GM19463 (cell line): ENCODE measurements at regions not wholly inside any gene's neighbourhood (a gene's known extent, or its start where the extent isn't known, plus 50 kb on each side); places are given as distances from the start of the nearest gene placed in this dataset.
"Not testable (repeated sequence)": the region's sequence is repeated elsewhere in the genome, so short reads cannot be mapped to it uniquely, and the experiment has no call there.

Experiments
- ATAC-seq: cut with Tn5 transposase; IDR thresholded peaks from one replicate; pipeline ENCODE4 v1.9.1; 2021; ENCODE audit warnings: mild to moderate bottlenecking, moderate library complexity; ENCODE audit not compliant: unreplicated experiment

DNA sequence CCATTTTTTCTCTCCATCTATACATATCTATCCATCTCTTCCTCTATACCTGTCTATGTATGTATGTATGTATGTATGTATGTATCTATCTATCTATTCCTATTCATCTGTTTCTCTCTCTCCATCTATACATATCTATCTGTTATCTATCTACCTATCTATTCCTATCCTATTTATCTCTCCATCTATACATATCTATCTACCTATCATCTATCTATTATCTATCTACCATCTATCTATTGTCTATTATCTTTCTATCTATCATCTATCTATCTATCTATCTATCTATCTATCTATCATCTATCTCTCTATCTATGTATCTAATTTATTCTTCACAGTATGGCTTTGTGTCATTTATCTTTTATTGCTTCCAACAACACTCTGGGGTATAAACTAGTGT, 1124.4 kb downstream of the TYW1 start:
- no peak for ATAC-seq

DNA sequence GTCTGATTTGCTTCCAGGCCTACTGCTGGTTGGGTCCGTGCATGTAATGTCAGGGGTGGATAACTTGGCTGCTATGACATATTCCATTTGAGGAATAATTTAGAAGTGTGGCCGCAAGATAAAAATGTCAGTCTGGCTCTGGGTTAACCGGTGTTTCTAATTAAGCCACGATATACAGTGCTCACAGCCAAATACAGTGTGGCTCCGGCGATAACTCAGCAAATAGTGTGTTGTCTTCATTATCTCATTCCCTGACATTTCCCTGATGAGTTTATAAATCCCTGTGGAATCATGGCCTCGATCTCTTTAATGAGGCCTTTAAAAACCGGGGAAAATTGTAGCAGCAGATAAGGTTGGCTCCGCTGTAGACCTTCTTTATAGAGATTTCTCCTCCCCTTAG, 1125.0 kb downstream of the TYW1 start:
- ATAC-seq, result no peak

DNA sequence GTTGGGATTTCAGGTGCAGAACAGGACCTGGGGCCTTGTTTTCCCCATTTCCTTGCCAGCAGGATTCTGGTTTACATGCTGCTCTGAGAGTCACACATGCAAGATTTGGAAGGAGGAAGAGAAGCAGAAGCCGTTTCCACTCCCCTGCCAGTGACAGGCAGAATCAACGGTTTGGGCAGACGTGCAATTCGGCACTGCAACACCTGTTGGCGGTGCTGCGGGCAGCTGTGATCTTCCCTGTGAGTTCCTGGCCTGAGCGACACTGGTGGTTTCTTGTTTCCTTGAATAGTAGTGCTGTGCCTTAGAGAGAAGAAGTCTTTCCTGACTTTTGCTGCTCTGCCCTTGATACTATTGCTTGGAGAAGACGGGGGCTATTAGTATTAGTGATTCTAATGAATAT, 1126.2 kb downstream of the TYW1 start:
- ATAC-seq, result no peak

DNA sequence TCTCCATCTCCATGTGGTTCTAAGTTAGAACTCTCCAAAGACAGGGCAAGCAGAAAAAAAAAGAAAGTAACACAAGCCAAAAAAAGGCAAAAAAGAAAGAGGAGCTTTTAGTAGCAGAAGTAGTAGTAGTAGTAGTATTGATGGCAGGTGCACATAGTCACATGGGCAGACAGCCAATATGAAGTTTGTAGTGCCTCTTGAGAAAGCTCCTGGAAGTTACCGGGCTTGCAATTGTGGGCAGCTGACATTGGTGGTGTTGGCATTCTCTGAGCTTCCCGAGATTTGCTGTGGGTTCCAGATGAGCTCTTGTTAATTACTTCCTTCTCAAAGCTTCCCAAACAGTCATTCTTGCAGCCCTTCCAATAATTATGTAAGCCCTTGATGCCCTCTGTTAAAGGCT, 1128.5 kb downstream of the TYW1 start:
- no peak for ATAC-seq

DNA sequence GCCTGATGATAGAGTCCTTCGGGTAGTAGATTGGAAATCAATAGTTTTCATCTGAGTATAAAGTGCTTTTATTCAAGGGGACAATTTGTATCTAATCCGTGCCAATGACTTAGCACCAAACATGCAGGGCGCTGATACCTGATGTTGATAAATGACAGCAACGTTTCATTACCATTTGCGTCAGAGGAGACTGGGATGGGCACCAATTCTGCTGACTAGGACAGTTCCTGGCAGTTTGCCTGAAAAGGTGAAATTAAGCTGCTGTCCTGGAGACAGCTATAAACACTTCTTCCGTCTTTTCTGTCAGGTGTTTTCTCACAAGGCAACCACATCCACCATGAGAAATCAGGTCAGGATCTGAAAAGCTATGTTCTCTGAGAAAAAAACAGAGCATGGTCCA, 1136.4 kb downstream of the TYW1 start:
- no peak for ATAC-seq

DNA sequence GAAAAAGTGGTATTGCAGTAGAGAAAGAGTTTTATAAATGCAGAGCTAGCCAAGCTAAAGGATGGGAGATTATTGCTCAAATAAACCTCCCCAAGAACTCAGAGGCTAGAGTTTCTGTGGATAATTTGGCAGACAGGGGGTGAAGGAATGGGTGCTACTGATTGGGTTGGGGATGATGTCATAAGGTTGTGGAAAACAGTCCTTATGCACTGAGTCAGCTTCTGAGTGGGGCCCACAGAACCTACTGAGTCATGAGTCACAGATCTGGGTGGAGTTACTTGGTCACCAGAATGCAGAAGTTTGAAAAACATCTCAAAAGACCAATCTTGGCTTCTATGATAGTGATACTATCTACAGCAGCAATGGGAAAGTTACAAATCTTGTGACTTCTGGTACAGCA, 1146.7 kb downstream of the TYW1 start:
- no peak for ATAC-seq

DNA sequence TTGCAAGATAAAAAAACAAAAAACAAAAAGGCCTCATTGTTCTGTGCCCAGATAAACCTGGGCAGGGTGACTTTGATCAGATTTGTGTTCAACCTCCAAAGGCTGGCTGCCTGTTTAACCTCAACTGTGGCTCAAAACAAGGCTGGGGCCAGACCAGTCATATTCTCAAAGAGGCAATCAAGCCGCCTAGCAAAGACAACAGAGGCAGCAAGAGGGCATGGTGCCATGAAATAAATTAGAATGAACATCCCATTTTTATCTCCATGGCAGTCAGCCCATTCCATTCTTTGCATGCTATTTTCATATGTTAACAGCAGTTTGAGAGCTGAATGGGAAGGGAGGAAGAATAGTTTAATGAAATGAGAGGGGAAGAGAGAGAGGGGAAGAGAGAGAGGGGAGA, 1150.3 kb downstream of the TYW1 start:
- ATAC-seq, result no peak

DNA sequence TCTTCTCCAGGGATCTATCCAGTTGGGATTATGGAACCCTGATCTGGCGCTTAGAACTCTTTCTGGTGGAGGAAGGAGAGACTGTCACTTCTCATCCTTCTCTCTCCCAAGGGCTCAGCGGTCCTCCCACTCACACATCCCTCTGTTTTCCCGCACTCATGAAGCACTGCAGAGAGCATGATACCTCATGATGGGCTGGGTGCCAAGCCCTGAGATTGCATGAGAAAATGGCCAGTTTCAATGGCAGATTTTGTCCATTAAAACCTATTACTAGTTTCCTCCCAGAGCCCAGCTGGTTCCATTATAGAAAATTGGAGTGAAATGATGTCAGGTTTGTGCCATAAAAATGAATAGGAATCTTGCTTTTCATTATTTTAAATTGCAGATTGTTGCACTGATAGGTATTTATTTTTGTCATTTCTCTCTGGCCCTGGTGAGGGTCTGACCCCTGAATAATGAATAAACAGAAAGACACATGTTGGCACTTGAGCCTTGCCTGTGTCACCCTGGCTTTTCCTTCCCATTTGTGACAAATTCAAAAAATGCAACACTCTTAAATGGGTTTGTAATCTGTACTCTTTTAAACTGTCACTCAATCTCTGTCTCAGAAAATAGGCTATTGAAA, 1151.1 kb downstream of the TYW1 start:
- no peak for ATAC-seq

DNA sequence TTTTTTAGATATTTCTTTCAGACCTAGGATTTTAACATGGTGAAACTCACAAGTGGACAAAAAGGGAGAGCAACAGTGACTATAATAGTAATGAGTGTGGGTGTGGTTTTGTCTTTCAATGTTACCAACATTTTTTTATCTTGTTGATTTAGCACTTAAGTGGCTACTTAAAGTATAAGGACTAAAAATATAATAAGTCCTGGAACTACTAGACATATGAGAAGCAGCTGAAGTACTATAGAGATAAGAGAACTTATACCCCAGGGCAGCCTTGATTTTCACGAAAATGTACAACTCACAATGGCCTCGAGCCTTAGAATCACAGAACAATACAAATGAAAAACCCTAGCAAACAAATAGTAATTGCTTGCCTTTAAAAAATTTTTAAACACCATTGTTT, 1151.8 kb downstream of the TYW1 start:
- no peak for ATAC-seq

DNA sequence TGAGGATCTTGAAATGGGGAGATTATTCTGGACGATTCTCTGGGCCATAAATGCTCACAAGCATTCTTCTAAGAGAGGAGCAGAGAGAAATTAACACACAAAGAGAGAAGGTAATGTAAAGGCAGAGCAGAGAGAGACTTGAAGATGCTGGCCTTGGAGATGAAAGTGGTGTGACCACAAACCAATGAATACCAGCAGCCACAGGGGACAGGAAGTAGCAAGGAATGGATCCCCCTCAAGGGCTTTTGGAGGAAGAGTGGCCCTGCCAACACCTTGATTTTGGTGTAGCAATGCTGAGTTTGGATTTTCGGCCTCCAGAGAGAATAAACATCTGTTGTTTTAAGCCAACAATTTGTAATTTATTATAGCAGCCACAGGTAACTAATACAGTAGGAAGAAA, 1155.6 kb downstream of the TYW1 start:
- no peak for ATAC-seq

DNA sequence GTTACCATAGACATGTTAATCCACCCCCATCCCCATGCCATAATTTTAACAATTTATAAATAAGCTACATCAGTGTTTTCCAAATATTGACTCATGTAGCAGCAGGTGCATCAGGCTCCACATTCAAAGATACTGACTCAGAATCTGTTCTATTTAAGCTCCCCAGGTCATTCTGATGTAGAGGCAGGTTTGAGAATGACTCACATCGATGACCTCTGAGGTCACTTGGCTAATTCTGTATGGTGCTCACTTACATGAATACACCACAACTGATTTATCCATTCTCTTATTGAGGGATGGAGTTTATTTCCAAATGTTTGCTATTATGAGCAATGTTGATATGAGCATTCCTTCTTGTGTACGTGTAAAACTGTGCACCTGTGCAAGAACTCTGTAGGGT, 1159.0 kb downstream of the TYW1 start:
- ATAC-seq, result no peak

DNA sequence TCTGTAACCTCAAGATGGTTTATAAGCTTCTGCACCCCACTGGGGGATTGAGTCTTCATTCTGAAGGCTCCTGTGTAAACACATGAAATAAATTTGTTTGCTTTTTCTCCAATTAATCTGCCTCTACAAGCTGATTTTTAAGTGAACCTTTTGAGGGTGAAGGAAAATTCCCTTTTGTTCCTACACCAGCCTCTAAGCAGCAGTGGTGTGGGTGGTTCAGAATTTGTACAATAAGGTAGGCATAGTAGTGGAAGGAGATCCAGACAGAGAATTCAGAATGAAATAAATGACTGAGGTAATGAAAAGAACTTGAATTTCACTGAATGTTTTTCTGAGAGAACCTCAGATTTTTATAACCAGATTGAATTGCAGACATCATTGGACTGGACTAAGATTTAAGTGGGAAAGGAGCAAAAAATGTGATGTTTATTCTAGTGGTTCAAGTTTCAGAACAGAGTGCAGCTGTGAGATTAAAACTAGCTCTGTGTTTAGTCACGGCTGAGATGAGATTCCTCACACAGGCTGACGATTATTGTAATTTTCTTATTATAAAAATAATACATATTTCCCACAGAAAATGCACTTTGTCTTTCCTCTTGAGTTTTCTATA, 1162.2 kb downstream of the TYW1 start:
- no peak for ATAC-seq

DNA sequence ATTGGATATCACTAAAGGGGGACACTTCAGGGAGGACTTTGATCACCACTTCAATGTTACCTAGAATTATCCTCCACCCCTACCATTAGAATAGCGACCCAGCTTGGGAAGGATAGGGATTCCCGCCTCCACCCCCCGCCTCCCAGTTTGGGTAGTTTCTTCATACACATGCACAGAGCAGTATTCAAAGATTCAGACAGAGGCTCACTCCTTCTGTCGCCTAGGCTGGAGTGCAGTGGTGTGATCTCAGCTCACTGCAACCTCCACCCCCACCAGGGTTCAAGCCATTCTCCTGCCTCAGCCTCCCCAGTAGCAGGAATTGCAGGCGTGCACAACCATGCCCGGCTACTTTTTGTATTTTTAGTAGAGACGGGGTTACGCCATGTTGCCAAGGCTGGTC, 1166.1 kb downstream of the TYW1 start:
- ATAC-seq, result no peak

DNA sequence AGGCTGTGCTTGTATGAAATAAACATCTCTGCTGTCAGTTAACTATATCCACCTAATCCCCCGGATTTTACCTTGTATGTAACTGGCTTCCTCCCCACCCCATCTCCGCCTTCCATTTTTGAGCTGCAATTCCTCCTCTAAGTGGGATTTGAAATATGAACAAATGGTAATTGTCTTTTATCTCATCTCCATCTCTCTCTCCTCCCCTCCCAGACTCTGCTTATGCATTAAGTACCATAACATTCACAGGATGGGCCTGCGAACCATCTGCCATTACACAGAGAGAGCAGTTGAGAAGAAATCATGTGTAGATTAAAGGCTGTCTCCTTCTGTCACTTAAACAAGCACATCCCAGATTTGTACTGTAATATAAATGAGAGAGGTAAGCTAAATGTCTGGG, 1169.9 kb downstream of the TYW1 start:
- ATAC-seq, result no peak

DNA sequence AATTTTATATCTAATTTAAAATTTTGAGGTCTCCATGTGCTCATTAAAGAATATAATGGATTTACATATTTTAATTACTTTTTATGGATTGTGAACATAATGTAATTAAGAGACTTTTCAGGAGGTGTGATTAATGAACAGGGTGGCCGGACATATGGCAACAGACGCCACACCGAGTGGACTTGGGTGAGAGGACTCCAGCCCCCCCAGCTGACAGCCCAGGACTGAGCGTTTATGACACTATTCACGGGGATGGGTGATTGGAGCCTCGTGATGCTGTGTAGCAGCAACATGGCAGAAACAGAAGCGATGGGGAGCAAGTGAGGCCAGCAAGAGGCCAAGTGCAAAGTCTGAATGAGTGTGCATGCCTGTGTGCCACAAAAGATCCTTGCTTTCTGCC, 1176.9 kb downstream of the TYW1 start:
- no peak for ATAC-seq

DNA sequence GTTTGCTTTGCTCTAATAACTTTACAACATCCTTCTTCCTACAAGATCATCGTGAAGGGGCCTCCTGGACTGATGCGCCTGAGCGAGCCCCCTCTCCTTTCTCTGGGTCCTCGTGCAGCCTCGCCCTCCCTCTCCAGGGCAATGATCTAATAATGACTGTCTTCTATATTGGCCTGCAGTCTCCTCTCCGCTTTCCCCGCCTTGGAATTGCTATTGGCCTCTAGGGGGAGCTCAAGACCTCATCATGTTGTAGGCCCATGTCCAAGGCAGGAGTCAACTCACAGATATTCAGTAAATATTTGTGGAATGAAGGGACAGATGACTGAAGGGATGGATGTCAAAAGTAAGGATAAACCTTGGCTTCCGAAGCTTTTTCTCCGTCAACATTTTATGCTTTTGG, 1180.3 kb downstream of the TYW1 start:
- ATAC-seq, result no peak

DNA sequence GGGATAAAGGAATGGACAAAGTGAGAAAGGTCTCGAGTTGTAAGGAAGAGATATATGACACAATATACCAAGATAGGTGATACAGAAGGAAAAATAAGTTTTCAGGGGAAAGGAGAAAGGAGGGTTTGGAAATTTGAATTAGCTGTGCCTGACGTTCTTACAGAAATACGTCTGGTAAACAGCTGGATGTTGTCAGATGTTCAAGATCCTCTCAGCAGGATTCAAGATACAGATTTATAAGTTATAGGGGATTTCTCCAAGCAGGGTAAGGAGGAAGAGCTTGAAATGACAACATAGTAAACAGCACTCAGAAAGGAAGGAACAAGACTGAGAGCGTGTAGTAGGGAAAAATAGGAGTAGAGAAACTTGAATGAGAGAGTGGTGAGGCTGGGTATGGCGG, 1184.1 kb downstream of the TYW1 start:
- no peak for ATAC-seq

DNA sequence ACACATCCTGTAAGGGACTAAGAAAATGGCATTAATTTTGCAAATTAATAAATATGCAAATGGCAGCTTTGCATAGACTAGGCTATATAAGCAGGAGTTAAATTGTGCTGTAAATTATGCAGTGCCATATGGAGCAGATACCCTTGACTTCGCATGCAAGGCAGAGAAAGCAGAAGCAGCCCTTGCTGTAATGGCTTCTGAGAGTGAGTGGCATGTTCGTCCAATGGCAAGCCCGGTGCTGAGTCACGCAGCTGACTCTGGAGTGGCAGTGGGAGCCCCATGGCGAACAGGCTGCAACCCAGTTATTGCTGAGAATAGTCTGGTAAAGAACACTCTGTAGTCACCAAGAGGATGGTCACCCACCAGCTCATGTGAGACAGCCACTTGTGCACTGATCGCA, 1186.5 kb downstream of the TYW1 start:
- ATAC-seq, result no peak

DNA sequence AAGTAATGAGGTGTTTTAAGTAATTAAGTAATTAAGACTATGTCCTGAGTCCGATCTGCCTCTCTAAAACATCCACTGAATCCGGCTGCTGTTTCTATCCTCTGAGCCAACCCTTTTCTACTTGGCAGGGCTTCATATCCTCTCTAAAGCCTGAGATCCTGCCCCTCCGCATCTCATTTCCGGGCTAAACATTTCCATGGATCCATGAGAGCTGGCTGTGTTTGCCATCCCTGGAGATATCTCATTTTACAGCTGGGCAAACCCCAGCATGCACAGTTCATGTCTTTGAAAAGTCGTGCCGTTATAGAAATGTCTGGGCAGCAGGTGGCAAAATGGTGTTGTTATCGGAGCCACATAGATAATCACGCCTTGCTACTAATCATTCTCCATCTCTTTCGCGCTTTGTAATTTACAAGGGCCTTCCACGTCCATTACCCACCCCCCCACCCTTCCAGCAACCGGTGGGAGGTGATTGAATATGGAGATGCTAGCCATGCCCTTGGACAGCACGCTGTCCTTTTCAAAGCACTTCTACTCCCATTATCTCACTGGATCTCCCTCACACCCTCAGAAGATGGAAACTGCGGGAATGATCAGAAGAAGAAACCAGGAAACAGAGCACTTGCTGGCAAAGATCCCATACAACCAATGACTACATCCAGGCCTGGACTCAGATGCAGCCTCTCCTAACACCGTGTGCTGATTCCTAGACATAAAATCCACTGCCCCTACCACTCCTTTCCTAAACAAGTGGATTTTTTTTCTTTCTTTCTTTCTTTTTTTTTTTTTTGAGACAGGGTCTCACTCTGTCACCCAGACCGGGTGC, 1189.2 kb downstream of the TYW1 start:
- ATAC-seq, result no peak

DNA sequence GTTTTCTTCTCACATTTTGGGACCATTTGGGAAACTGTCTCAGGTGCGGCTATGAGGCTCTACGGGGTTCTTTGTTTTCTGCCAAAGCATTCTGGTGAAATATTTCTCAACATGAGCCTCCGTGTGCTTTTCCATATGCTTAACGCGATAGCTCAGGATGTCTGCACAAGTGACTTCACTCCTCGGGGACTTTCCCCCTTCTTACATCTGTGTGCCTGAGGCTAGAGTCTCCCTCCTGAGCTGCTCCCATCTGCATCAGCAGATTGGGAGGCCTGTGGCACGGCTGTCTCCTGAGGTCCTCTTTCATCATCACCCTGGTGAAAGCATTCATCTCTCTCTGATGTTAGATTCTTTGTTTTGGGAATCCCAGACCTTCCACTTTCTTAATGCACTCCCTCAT, 1190.9 kb downstream of the TYW1 start:
- ATAC-seq, result no peak

DNA sequence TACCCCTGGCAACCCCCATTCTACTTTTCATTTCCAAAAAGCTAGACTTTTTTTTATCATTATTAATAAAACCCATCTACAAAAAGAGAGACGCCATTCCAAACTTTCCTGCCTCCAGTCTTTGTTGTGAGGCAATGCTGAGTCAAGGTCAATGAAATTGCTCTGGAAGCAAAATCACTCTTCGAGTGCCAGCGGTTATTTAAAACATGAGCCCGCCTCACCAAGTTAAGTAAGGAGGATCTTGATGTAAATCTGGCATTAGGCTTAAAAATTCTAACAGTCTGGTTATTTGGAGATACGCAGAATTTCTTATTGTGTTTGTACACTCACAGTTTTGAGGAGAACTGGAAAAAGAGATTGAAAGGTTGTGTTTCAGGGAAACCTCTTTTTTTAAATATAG, 1196.3 kb downstream of the TYW1 start:
- ATAC-seq, result no peak

DNA sequence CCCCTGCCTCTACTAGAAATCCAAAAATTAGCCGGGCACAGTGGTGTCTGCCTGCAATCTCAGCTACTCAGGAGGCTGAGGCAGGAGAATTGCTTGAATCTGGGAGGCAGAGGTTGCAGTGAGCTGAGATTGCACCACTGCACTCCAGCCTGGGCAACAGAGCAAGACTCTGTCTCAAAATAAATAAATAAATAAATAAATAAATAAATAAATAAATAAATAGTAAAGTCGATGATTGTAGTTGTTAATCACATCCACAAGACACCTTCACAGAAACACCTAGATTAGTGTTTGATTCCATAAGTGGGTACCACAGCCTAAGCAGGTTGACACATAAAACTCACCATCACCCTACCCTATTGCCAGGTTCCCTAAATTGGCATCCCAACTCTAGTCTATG, 1199.0 kb downstream of the TYW1 start:
- ATAC-seq, result not testable (repeated sequence)
